Esophagus squamous epithelium (tissue), 5 donors: ENCODE measurements at regions not wholly inside any gene's neighbourhood (a gene's known extent, or its start where the extent isn't known, plus 50 kb on each side); places are given as distances from the start of the nearest gene placed in this dataset.

Source experiments
- DNase-seq: peaks from one replicate; lab custom pipeline; 2025; lab: John Stamatoyannopoulos, UW
- H3K27ac ChIP-seq, 4 donors: fragments of 200-600 bp; sonication (generic); one replicate each; pipeline ENCODE4 v1.5.1; 2016 to 2019; ENCODE audit warnings: mild to moderate bottlenecking in 1 of 4
- H3K27me3 ChIP-seq, 4 donors: fragments of 200-600 bp; sonication (generic); 1 replicate in 3 of 4; 2 replicates in 1 of 4; pipeline versions ENCODE4 v1.5.1 to v1.6.0; 2017 to 2021; ENCODE audit warnings: antibody characterized with exemption in 1 of 4
- H3K36me3 ChIP-seq, 3 donors: fragments of 200-600 bp; sonication (generic); one replicate each; pipeline ENCODE4 v1.5.1; 2016 to 2019
- H3K4me1 ChIP-seq, 3 donors: fragments of 200-600 bp; sonication (generic); one replicate each; pipeline ENCODE4 v1.5.1; 2017 to 2019
- H3K4me3 ChIP-seq, 4 donors: fragments of 200-600 bp; sonication (generic); 1 replicate in 3 of 4; 2 replicates in 1 of 4; pipeline ENCODE4 v1.5.1; 2016 to 2019; ENCODE audit warnings: mild to moderate bottlenecking in 2 of 4, moderate library complexity in 1 of 4
- H3K9me3 ChIP-seq, 3 donors: fragments of 200-600 bp; sonication (generic); one replicate each; pipeline ENCODE4 v1.5.1; 2016 to 2019
- CTCF ChIP-seq, 6 experiments: fragments of 450-650 bp in 4 of 6; fragments of 200-600 bp in 2 of 6; sonication (generic) in 2 of 6; IDR thresholded peaks; one replicate each; pipeline ENCODE4 v1.5.1; 2016 to 2019; ENCODE audit warnings: antibody characterized with exemption in 6 of 6, mild to moderate bottlenecking in 4 of 6, moderate library complexity in 4 of 6
- POLR2A ChIP-seq, 4 donors: fragments of 450-650 bp; IDR thresholded peaks; one replicate each; pipeline ENCODE4 v1.6.1; 2017; ENCODE audit warnings: antibody characterized with exemption in 4 of 4, mild to moderate bottlenecking in 4 of 4, moderate library complexity in 3 of 4
- WGBS, 2 donors: methylation state at CpG; one replicate each; pipeline ENCODE4 v1.1.5; 2018; 5-methylcytosine and 5-hydroxymethylcytosine counted together
- intact Hi-C: fragments of 100-400 bp; cut with DNase I; formaldehyde crosslinking; loops from one replicate; pipeline ENCODE4 v1.15.0; 2022
- donor health status: DM: yes; HTN: yes; CAD: no.

DNA sequence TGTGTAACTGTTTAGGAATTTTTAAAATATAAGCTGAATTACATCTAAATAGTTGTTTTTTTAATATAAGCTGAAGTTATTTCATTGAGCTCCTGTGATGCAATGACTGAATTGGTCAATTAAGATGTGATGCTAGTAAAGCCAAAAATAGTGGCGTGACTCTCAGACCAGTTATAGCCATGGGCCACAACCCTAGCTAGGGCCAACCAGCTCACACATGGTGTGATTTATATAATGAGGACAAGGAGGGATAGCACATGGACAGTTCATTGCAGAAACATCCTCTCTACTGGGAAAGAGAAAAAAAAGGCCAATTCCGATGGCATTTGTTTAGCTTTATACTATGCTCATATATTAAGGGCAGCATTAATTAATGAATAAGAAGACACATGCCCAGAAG, 119.3 kb upstream of the PROX1 start:
- Histone ChIP-seq H3K4me1 (no peaks in the 10 kb centered on the region), H3K36me3 (no peaks in the 10 kb centered on the region), H3K9me3 (no peaks in the 10 kb centered on the region), H3K27me3 (no peaks in the 10 kb centered on the region), H3K4me3 (no peak overlapping the region), H3K27ac (no peak overlapping the region)
- TF ChIP-seq CTCF (IDR thresholded peaks at IDR 0.05) (no peak), POLR2A (IDR thresholded peaks at IDR 0.05) (no peak)
- intact Hi-C loops: no loop called here
- no peak for DNase-seq
- 74 to 84% methylated on average over 2 of the region's 2 CpGs for WGBS, 2 donors

DNA sequence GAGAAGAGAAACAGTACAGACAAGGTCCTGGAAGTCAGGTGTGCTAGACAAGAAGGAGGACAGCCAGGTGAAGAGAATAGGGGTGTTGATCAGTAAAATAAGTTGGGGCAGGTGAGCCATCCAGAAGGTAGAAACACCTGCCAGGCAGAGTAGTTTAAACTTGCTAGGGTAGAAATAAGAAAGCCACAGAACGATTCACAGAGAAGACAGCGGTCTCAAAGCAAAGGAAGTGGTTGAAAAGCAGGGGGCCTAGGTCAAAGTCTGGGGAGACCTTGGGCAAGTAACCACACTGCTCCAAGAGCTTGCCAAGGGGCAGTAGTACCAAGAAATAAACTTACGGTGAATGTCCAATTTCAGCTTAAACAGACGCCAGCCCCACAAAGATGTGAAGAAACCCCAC, 116.6 kb upstream of the PROX1 start:
- no peaks in the 10 kb centered on the region for H3K4me1 ChIP-seq
- no peak for DNase-seq
- 88 to 90% methylated on average over 4 of the region's 4 CpGs for WGBS, 2 donors
- no peak overlapping the region for H3K4me3 ChIP-seq
- H3K27ac ChIP-seq: no peak overlapping the region
- H3K27me3 ChIP-seq: no peaks in the 10 kb centered on the region
- intact Hi-C loops: no loop called here
- H3K9me3 ChIP-seq: no peaks in the 10 kb centered on the region
- TF ChIP-seq POLR2A (IDR thresholded peaks at IDR 0.05) (no peak), CTCF (IDR thresholded peaks at IDR 0.05) (no peak)
- no peaks in the 10 kb centered on the region for H3K36me3 ChIP-seq

GRCh38 chr1:213874789-213875188, 113.0 kb upstream of the PROX1 start:
- H3K9me3 ChIP-seq: no peaks in the 10 kb centered on the region
- no peaks in the 10 kb centered on the region for H3K36me3 ChIP-seq
- no peak overlapping the region for H3K4me3 ChIP-seq
- intact Hi-C loops: no loop called here
- H3K27ac ChIP-seq: no peak overlapping the region
- TF ChIP-seq POLR2A (IDR thresholded peaks at IDR 0.05): no peak
- TF ChIP-seq CTCF (IDR thresholded peaks at IDR 0.05): no peak
- no peak for DNase-seq
- H3K27me3 ChIP-seq: no peaks in the 10 kb centered on the region
- no peaks in the 10 kb centered on the region for H3K4me1 ChIP-seq
- WGBS, 2 donors: 80% methylated on average over 3 to 7 of the region's 7 CpGs

DNA sequence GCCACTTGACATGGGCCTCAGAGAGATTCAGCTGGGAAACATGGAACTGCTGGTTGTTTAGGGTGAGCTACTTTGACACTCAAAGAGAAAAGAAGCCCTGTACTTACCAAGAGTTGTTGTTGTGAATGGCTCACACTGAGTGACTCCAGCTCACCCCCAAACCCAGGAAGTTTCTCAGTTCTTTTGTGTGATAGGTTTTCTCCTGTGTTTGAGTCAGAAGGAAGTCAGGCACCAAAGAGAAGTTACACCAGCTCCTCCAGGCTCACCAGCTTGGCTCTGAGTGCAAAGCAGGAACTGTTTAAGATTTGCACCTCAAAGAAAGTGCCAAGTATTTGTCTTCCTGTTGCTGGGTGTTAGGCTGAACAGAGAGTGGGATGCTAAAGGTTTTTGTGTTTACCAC, 111.2 kb upstream of the PROX1 start:
- intact Hi-C loops: no loop called here
- no peaks in the 10 kb centered on the region for H3K4me1 ChIP-seq
- no peak for DNase-seq

GRCh38 chr1:213883618-213884017, 104.2 kb upstream of the PROX1 start:
- Histone ChIP-seq H3K27me3 (peaks cover 0 to 26% (median 0%) of the 10 kb centered on the region in 4 donors), H3K4me1 (no peaks in the 10 kb centered on the region), H3K9me3 (no peaks in the 10 kb centered on the region), H3K36me3 (no peaks in the 10 kb centered on the region), H3K4me3 (no peak overlapping the region), H3K27ac (no peak overlapping the region)
- WGBS, 2 donors: 79 to 96% methylated on average over 2 of the region's 2 CpGs
- intact Hi-C loops: no loop called here
- TF ChIP-seq CTCF (IDR thresholded peaks at IDR 0.05) (no peak), POLR2A (IDR thresholded peaks at IDR 0.05) (no peak)
- no peak for DNase-seq

More for the DNA sequence above, 111.2 kb upstream of the PROX1 start:
- H3K27me3 ChIP-seq: no peaks in the 10 kb centered on the region
- no peaks in the 10 kb centered on the region for H3K9me3 ChIP-seq
- H3K27ac ChIP-seq: no peak overlapping the region
- no peaks in the 10 kb centered on the region for H3K36me3 ChIP-seq
- no peak for TF ChIP-seq POLR2A (IDR thresholded peaks at IDR 0.05)
- no peak for TF ChIP-seq CTCF (IDR thresholded peaks at IDR 0.05)
- H3K4me3 ChIP-seq: no peak overlapping the region
